Body of pancreas (tissue), 4 donors: ENCODE measurements at regions not wholly inside any gene's neighbourhood (a gene's known extent, or its start where the extent isn't known, plus 50 kb on each side); places are given as distances from the start of the nearest gene placed in this dataset.
A peak's percentile ranks its signal among the peaks of the same experiment; 100 is the strongest.

Experiments
- ATAC-seq: fragments of 150-250 bp; one replicate; pipeline ENCODE4 v1.9.1; 2016
- DNase-seq, 4 donors: peaks; one replicate each; pipeline ENCODE4 v3.0.0-alpha.2; 2019
- H3K27ac ChIP-seq, 4 donors: fragments of 200-600 bp; sonication (generic); 1 replicate in 3 of 4; 2 replicates in 1 of 4; pipeline versions ENCODE4 v1.5.1 to v1.6.1; 2016 to 2019; ENCODE audit warnings: mild to moderate bottlenecking in 1 of 4, mixed read lengths in 1 of 4, moderate library complexity in 1 of 4
- H3K27me3 ChIP-seq, 2 donors: fragments of 200-600 bp; sonication (generic); one replicate each; pipeline ENCODE4 v1.6.0; 2016; ENCODE audit warnings: mild to moderate bottlenecking in 1 of 2
- H3K36me3 ChIP-seq, 2 donors: fragments of 200-600 bp; sonication (generic); replicated peaks in 1 of 2; 2 replicates each; pipeline ENCODE4 v1.5.1; 2016; ENCODE audit warnings: low read depth in 2 of 2; ENCODE audit not compliant: insufficient read depth in 1 of 2
- H3K4me1 ChIP-seq: fragments of 200-600 bp; sonication (generic); one replicate; pipeline ENCODE4 v1.6.0; 2016
- H3K4me3 ChIP-seq, 2 donors: fragments of 200-600 bp; sonication (generic); 1 replicate in 1 of 2; 2 replicates in 1 of 2; pipeline ENCODE4 v1.5.1; 2016 to 2019
- H3K9me3 ChIP-seq, 3 donors: fragments of 200-600 bp; sonication (generic); 1 replicate in 2 of 3; 2 replicates in 1 of 3; pipeline ENCODE4 v1.5.1; 2016
- CTCF ChIP-seq, 7 experiments: fragments of 450-650 bp in 4 of 7; fragments of 200-600 bp in 3 of 7; sonication (generic) in 3 of 7; IDR thresholded peaks; one replicate each; pipeline ENCODE4 v1.5.1; 2016 to 2019; ENCODE audit warnings: antibody characterized with exemption in 7 of 7
- POLR2A ChIP-seq, 3 donors: fragments of 450-650 bp; IDR thresholded peaks; one replicate each; pipeline ENCODE4 v1.6.1; 2016; ENCODE audit warnings: antibody characterized with exemption in 3 of 3, mild to moderate bottlenecking in 2 of 3
- WGBS, 2 donors: methylation state at CpG; one replicate each; pipeline ENCODE4 v1.1.5; 2017; 5-methylcytosine and 5-hydroxymethylcytosine counted together
- intact Hi-C: fragments of 100-400 bp; cut with DNase I; formaldehyde crosslinking; loops from one replicate; pipeline ENCODE4 v1.15.1; 2023

- TF ChIP-seq CTCF (IDR thresholded peaks at IDR 0.05), result no peak
- no peak for TF ChIP-seq POLR2A (IDR thresholded peaks at IDR 0.05)
- H3K4me3 ChIP-seq, result no peak overlapping the region
- ATAC-seq (no peak), DNase-seq (no peak)
- no peak overlapping the region for H3K27ac ChIP-seq
- intact Hi-C loops, result no loop called here
- no peaks in the 10 kb centered on the region for H3K36me3 ChIP-seq
- H3K9me3 ChIP-seq, result no peaks in the 10 kb centered on the region
- WGBS, 2 donors, result 67 to 69% methylated on average over 1 of the region's 1 CpG
- H3K4me1 ChIP-seq, result no peaks in the 10 kb centered on the region
- no peaks in the 10 kb centered on the region for H3K27me3 ChIP-seq
Observed at GRCh38 chr11:109847621-109848020, 245.6 kb upstream of the ZC3H12C start.

- no peaks in the 10 kb centered on the region for H3K36me3 ChIP-seq
- ATAC-seq (no peak), DNase-seq (no peak)
- no peak overlapping the region for H3K27ac ChIP-seq
- no peaks in the 10 kb centered on the region for H3K9me3 ChIP-seq
- H3K4me1 ChIP-seq, result no peaks in the 10 kb centered on the region
- WGBS, 2 donors, result 87 to 90% methylated on average over 3 of the region's 3 CpGs
- no peaks in the 10 kb centered on the region for H3K27me3 ChIP-seq
- H3K4me3 ChIP-seq, result no peak overlapping the region
- TF ChIP-seq CTCF (IDR thresholded peaks at IDR 0.05) (no peak), POLR2A (IDR thresholded peaks at IDR 0.05) (no peak)
- intact Hi-C loops, result no loop called here
Observed at GRCh38 chr11:109849051-109849450, 244.1 kb upstream of the ZC3H12C start.

GRCh38 chr11:109849946-109850345, 243.2 kb upstream of the ZC3H12C start:
- intact Hi-C loops, result no loop called here
- no peak for DNase-seq
- ATAC-seq, result no peak
- no peak for TF ChIP-seq POLR2A (IDR thresholded peaks at IDR 0.05)
- no peak for TF ChIP-seq CTCF (IDR thresholded peaks at IDR 0.05)
- Histone ChIP-seq H3K4me3 (no peak overlapping the region), H3K4me1 (no peaks in the 10 kb centered on the region), H3K27me3 (no peaks in the 10 kb centered on the region), H3K27ac (no peak overlapping the region), H3K36me3 (no peaks in the 10 kb centered on the region), H3K9me3 (no peaks in the 10 kb centered on the region)
- WGBS, 2 donors, result 69 to 78% methylated on average over 5 of the region's 5 CpGs

- ATAC-seq (no peak), DNase-seq (peak in 1 of 4 donors; percentile 8)
- no peak overlapping the region for H3K4me3 ChIP-seq
- WGBS, 2 donors, result 33 to 36% methylated on average over 1 of the region's 1 CpG
- no peaks in the 10 kb centered on the region for H3K36me3 ChIP-seq
- no peaks in the 10 kb centered on the region for H3K4me1 ChIP-seq
- TF ChIP-seq CTCF (IDR thresholded peaks at IDR 0.05) (no peak), POLR2A (IDR thresholded peaks at IDR 0.05) (no peak)
- intact Hi-C loops, result no loop called here
- H3K27ac ChIP-seq, result no peak overlapping the region
- H3K9me3 ChIP-seq, result no peaks in the 10 kb centered on the region
- H3K27me3 ChIP-seq, result no peaks in the 10 kb centered on the region
Observed at GRCh38 chr11:109851780-109852390, 241.3 kb upstream of the ZC3H12C start.

- Histone ChIP-seq H3K27me3 (no peaks in the 10 kb centered on the region), H3K4me1 (no peaks in the 10 kb centered on the region), H3K9me3 (no peaks in the 10 kb centered on the region), H3K27ac (no peak overlapping the region), H3K4me3 (no peak overlapping the region), H3K36me3 (no peaks in the 10 kb centered on the region)
- ATAC-seq (no peak), DNase-seq (no peak)
- 54 to 57% methylated on average over 5 of the region's 5 CpGs for WGBS, 2 donors
- no peak for TF ChIP-seq POLR2A (IDR thresholded peaks at IDR 0.05)
- TF ChIP-seq CTCF (IDR thresholded peaks at IDR 0.05), result peak in 5 of 7 experiments; percentile 8 to 43 (median 21)
- intact Hi-C loops, result no loop called here
Observed at GRCh38 chr11:109853156-109853776, 239.9 kb upstream of the ZC3H12C start.
